Endometrium (tissue), 2 donors: ENCODE measurements at regions not wholly inside any gene's neighbourhood (a gene's known extent, or its start where the extent isn't known, plus 50 kb on each side); places are given as distances from the start of the nearest gene placed in this dataset.

Source experiments
- FAIRE-seq: peaks from 2 replicates; lab custom pipeline; 2012; peaks lifted over from hg19 to GRCh38; lab: Jason Lieb, UNC
- donor health status: control.
- donor health status: control.

- no peak for FAIRE-seq
Observed at GRCh38 chr3:116639641-116640040, 69.9 kb upstream of the TUSC7 start.

- FAIRE-seq = no peak
Observed at GRCh38 chr3:116640109-116640508, 69.5 kb upstream of the TUSC7 start.

DNA sequence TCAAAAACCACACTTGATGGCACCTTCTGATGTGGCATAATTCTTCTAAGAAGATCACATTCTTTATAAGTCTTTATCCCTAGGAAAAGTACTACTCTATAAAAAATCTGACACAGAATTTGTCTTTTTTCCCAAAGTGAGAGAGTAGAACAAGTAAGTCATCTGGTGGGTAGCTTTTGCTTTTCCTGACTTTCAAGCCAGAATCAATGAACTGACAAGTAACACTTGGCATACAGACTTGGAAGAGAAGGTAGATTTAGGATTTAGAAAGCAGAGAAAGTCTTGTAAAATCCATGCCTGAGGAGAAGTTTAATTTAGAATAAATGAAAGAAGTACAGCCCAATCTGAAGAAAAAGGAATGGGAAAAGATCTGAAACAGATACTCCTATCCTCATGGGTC lies 66.6 kb upstream of the TUSC7 start:
- FAIRE-seq = no peak

- FAIRE-seq = no peak
Observed at GRCh38 chr3:116647996-116648395, 61.6 kb upstream of the TUSC7 start.
